GM23338 (cell line): ENCODE measurements at regions not wholly inside any gene's neighbourhood (a gene's known extent, or its start where the extent isn't known, plus 50 kb on each side); places are given as distances from the start of the nearest gene placed in this dataset.

Source experiments
- ATAC-seq: fragments of 200-7000 bp; cut with Tn5 transposase; 3 replicates; pipeline ENCODE4 v1.9.1; 2020
- DNase-seq: peaks from one replicate; pipeline ENCODE4 v3.0.0-alpha.2; 2015; ENCODE audit warnings: low spot score
- H2AFZ ChIP-seq: fragments of 200-600 bp; sonication (generic); 2 replicates; pipeline ENCODE4 v1.8.0; 2016; ENCODE audit warnings: antibody characterized with exemption, mild to moderate bottlenecking, moderate library complexity
- H3F3A ChIP-seq: fragments of 200-600 bp; sonication (generic); replicated peaks from 2 replicates; pipeline ENCODE4 v1.8.0; 2017; ENCODE audit warnings: antibody characterized with exemption, mixed run types, low read depth
- H3K27ac ChIP-seq: fragments of 200-600 bp; sonication (generic); 2 replicates; pipeline ENCODE4 v1.6.1; 2016; ENCODE audit warnings: low read depth
- H3K27me3 ChIP-seq: fragments of 200-600 bp; sonication (generic); 2 replicates; pipeline ENCODE4 v1.8.0; 2016; ENCODE audit warnings: mild to moderate bottlenecking, mixed run types, moderate library complexity; ENCODE audit not compliant: insufficient read depth
- H3K36me3 ChIP-seq: fragments of 200-600 bp; sonication (generic); 2 replicates; pipeline ENCODE4 v1.8.0; 2016; ENCODE audit warnings: mild to moderate bottlenecking; ENCODE audit not compliant: insufficient read depth
- H3K4me1 ChIP-seq: fragments of 200-600 bp; sonication (generic); 2 replicates; pipeline ENCODE4 v1.8.0; 2016; ENCODE audit warnings: mild to moderate bottlenecking, moderate library complexity; ENCODE audit not compliant: insufficient read depth
- H3K4me2 ChIP-seq: fragments of 200-600 bp; sonication (generic); 2 replicates; pipeline ENCODE4 v1.7.1; 2017; ENCODE audit warnings: mixed run types
- H3K4me3 ChIP-seq: fragments of 200-600 bp; sonication (generic); 2 replicates; pipeline ENCODE4 v1.6.1; 2016; ENCODE audit warnings: mixed run types
- H3K79me2 ChIP-seq: fragments of 200-600 bp; sonication (generic); replicated peaks from 2 replicates; pipeline ENCODE4 v1.8.0; 2017; ENCODE audit warnings: mild to moderate bottlenecking; ENCODE audit not compliant: insufficient read depth
- H3K9me2 ChIP-seq: fragments of 200-600 bp; sonication (generic); 2 replicates; pipeline ENCODE4 v1.8.0; 2017; ENCODE audit not compliant: insufficient read depth
- H4K20me1 ChIP-seq: fragments of 200-600 bp; sonication (generic); replicated peaks from 2 replicates; pipeline ENCODE4 v1.8.0; 2017; ENCODE audit warnings: mild to moderate bottlenecking; ENCODE audit not compliant: insufficient read depth
- H3K27ac Mint-ChIP-seq: 2 replicates; pipeline ENCODE4 v1.8.0; 2020; ENCODE audit warnings: inconsistent platforms, mild to moderate bottlenecking, moderate library complexity, mixed read lengths
- H3K27me3 Mint-ChIP-seq: 3 replicates; pipeline ENCODE4 v1.8.0; 2022; ENCODE audit warnings: low read depth, mild to moderate bottlenecking, moderate library complexity, mixed read lengths, inconsistent platforms; ENCODE audit not compliant: insufficient read depth, poor library complexity
- H3K36me3 Mint-ChIP-seq: 3 replicates; pipeline ENCODE4 v1.8.0; 2021; ENCODE audit warnings: low read depth, mild to moderate bottlenecking, inconsistent platforms, moderate library complexity, mixed read lengths
- H3K4me1 Mint-ChIP-seq: 3 replicates; pipeline ENCODE4 v1.8.0; 2020; ENCODE audit warnings: mild to moderate bottlenecking, inconsistent platforms, mixed read lengths
- H3K4me3 Mint-ChIP-seq: 3 replicates; pipeline ENCODE4 v1.8.0; 2021; ENCODE audit warnings: moderate library complexity, mild to moderate bottlenecking, inconsistent platforms, mixed read lengths
- H3K9me3 Mint-ChIP-seq: 3 replicates; pipeline ENCODE4 v1.8.0; 2020; ENCODE audit warnings: moderate library complexity, mild to moderate bottlenecking, inconsistent platforms, mixed read lengths
- CREB1 ChIP-seq: fragments of 250-450 bp; sonication (Bioruptor Pico); IDR thresholded peaks from 2 replicates; pipeline ENCODE4 v1.5.0; 2020; ENCODE audit warnings: low read depth, mild to moderate bottlenecking, moderate library complexity
- CTCF ChIP-seq, 2 experiments: fragments of 200-600 bp in 1 of 2; sonication (generic) in 1 of 2; conservative IDR thresholded peaks; 2 replicates each; pipeline versions ENCODE4 v1.5.1 to v1.6.1; 2016 to 2017; ENCODE audit warnings: antibody characterized with exemption in 2 of 2, low read depth in 2 of 2, mild to moderate bottlenecking in 2 of 2, moderate library complexity in 1 of 2
- ETS1 ChIP-seq: IDR thresholded peaks from 2 replicates; pipeline ENCODE4 v1.6.1; 2016; ENCODE audit warnings: antibody characterized with exemption
- EZH2 ChIP-seq: fragments of 200-600 bp; sonication (generic); IDR thresholded peaks from one replicate; pipeline ENCODE4 v1.8.0; 2017; ENCODE audit warnings: antibody characterized with exemption, mild to moderate bottlenecking, low read depth; ENCODE audit not compliant: unreplicated experiment
- EZH2phosphoT487 ChIP-seq: fragments of 200-600 bp; sonication (generic); IDR thresholded peaks from one replicate; pipeline ENCODE4 v1.8.1; 2018; ENCODE audit warnings: antibody characterized with exemption; ENCODE audit not compliant: unreplicated experiment
- JUNB ChIP-seq: IDR thresholded peaks from one replicate; pipeline ENCODE4 v1.6.1; 2016; ENCODE audit warnings: antibody characterized with exemption; ENCODE audit not compliant: unreplicated experiment
- NANOG ChIP-seq: IDR thresholded peaks from 2 replicates; pipeline ENCODE4 v1.6.1; 2016; ENCODE audit warnings: antibody characterized with exemption, borderline replicate concordance
- POLR2AphosphoS5 ChIP-seq: IDR thresholded peaks from 2 replicates; pipeline ENCODE4 v1.6.1; 2016; ENCODE audit warnings: antibody characterized with exemption, low read depth
- REST ChIP-seq: IDR thresholded peaks from one replicate; pipeline ENCODE4 v1.6.1; 2018; ENCODE audit warnings: antibody characterized with exemption; ENCODE audit not compliant: unreplicated experiment
- STAT1 ChIP-seq: IDR thresholded peaks from one replicate; pipeline ENCODE4 v1.6.1; 2016; ENCODE audit warnings: antibody characterized with exemption; ENCODE audit not compliant: unreplicated experiment
- ZNF114 ChIP-seq: fragments of 250-450 bp; sonication (Bioruptor Pico); IDR thresholded peaks from 2 replicates; pipeline ENCODE4 v1.5.0; 2020; ENCODE audit warnings: mild to moderate bottlenecking, moderate library complexity
- ZNF331 ChIP-seq: fragments of 250-450 bp; sonication (Bioruptor Pico); IDR thresholded peaks from 2 replicates; pipeline ENCODE4 v1.5.0; 2020; ENCODE audit warnings: low read depth, mild to moderate bottlenecking, moderate library complexity

GRCh38 chr7:114062810-114063209 lies 144.0 kb upstream of the PPP1R3A start (continued):
- TF ChIP-seq CTCF (conservative IDR thresholded peaks at IDR 0.05; ENCODE audit: low read depth in 2 of 2): no peak
- TF ChIP-seq ZNF114 (CRISPR knock-in tag): no peak
- TF ChIP-seq POLR2AphosphoS5: no peak
- TF ChIP-seq NANOG: no peak
- no peak for TF ChIP-seq EZH2
- TF ChIP-seq CREB1 (CRISPR knock-in tag): no peak
- no peak for TF ChIP-seq EZH2phosphoT487
- TF ChIP-seq ZNF331: no peak
- no peak for TF ChIP-seq REST
- TF ChIP-seq STAT1: no peak

GRCh38 chr7:114051871-114052331 lies 133.1 kb upstream of the PPP1R3A start:
- no peak overlapping the region for H3K27ac Mint-ChIP-seq
- DNase-seq (no peak), ATAC-seq (no peak)
- no peak overlapping the region for H3K4me3 Mint-ChIP-seq
- no peaks in the 10 kb centered on the region for H3F3A ChIP-seq
- H3K27me3 Mint-ChIP-seq: no peaks in the 10 kb centered on the region
- H3K79me2 ChIP-seq: no peaks in the 10 kb centered on the region
- H3K4me1 ChIP-seq: no peaks in the 10 kb centered on the region
- H3K4me3 ChIP-seq: no peak overlapping the region
- H3K36me3 ChIP-seq: no peaks in the 10 kb centered on the region
- no peaks in the 10 kb centered on the region for H3K36me3 Mint-ChIP-seq
- 0 out of 3 replicates have a peak, but pooled peaks cover 5% of the 10 kb centered on the region for H3K9me3 Mint-ChIP-seq
- H3K27me3 ChIP-seq: no peaks in the 10 kb centered on the region
- H2AFZ ChIP-seq: no peak overlapping the region
- no peak overlapping the region for H3K27ac ChIP-seq
- H3K4me1 Mint-ChIP-seq: no peaks in the 10 kb centered on the region; the same call in 2 of the 3 replicates
- peaks cover 8% of the 10 kb centered on the region; the same call in 1 of the 2 replicates for H3K9me2 ChIP-seq
- no peaks in the 10 kb centered on the region for H4K20me1 ChIP-seq
- H3K4me2 ChIP-seq: no peak overlapping the region
- no peak for TF ChIP-seq ZNF114 (CRISPR knock-in tag)
- TF ChIP-seq JUNB: no peak
- TF ChIP-seq STAT1: no peak
- TF ChIP-seq NANOG: no peak
- no peak for TF ChIP-seq POLR2AphosphoS5
- TF ChIP-seq CREB1 (CRISPR knock-in tag): no peak
- no peak for TF ChIP-seq EZH2phosphoT487
- no peak for TF ChIP-seq REST
- no peak for TF ChIP-seq ETS1
- TF ChIP-seq ZNF331: no peak
- TF ChIP-seq CTCF (conservative IDR thresholded peaks at IDR 0.05; ENCODE audit: low read depth in 2 of 2): no peak
- TF ChIP-seq EZH2: no peak
